ENCODE measurements at regions not wholly inside any gene's neighbourhood (a gene's known extent, or its start where the extent isn't known, plus 50 kb on each side); places are given as distances from the start of the nearest gene placed in this dataset.

DNA sequence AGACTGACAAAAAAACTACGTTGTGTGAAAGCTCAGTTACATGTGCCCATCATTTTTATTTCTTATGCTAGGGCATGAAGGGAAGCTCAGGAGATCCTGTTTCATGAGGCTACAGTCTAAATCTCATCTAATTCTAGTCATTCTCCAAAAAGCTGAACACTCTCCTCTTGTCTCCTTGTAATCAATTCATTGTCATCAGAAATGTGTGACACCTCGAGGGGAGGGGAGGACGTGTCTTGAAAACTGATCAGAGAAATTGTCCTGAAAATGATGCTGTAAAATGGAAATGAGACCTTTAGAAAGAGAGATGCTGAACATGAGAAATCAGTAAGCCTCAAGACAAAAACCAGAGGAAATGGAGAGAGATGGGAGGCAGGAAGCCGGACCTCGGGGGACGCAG is 103.4 kb downstream of the DAD1 start:
- no peak for TF ChIP-seq EZH2 (IDR thresholded peaks at IDR 0.05; ENCODE audit: low read length, unreplicated experiment)
- TF ChIP-seq, protein P1, sequence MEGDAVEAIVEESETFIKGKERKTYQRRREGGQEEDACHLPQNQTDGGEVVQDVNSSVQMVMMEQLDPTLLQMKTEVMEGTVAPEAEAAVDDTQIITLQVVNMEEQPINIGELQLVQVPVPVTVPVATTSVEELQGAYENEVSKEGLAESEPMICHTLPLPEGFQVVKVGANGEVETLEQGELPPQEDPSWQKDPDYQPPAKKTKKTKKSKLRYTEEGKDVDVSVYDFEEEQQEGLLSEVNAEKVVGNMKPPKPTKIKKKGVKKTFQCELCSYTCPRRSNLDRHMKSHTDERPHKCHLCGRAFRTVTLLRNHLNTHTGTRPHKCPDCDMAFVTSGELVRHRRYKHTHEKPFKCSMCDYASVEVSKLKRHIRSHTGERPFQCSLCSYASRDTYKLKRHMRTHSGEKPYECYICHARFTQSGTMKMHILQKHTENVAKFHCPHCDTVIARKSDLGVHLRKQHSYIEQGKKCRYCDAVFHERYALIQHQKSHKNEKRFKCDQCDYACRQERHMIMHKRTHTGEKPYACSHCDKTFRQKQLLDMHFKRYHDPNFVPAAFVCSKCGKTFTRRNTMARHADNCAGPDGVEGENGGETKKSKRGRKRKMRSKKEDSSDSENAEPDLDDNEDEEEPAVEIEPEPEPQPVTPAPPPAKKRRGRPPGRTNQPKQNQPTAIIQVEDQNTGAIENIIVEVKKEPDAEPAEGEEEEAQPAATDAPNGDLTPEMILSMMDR (conservative IDR thresholded peaks at IDR 0.05; ENCODE audit: low read depth, low read length) = no peak
